CD4-positive, alpha-beta T cell treated with Interleukin-17A for 4 hours (primary cell): ENCODE measurements at regions not wholly inside any gene's neighbourhood (a gene's known extent, or its start where the extent isn't known, plus 50 kb on each side); places are given as distances from the start of the nearest gene placed in this dataset.
"Not testable (repeated sequence)": the region's sequence is repeated elsewhere in the genome, so short reads cannot be mapped to it uniquely, and the experiment has no call there.

Experiments used
- DNase-seq: peaks from one replicate; pipeline ENCODE4 v3.0.0-alpha.2; 2020; ENCODE audit warnings: mixed read lengths

- DNase-seq = no peak
These were observed 143.8 kb downstream of the FGF1 start for GRCh38 chr5:142542078-142542477.

- DNase-seq = no peak
These were observed 144.9 kb downstream of the FGF1 start for GRCh38 chr5:142540922-142541422.

DNA sequence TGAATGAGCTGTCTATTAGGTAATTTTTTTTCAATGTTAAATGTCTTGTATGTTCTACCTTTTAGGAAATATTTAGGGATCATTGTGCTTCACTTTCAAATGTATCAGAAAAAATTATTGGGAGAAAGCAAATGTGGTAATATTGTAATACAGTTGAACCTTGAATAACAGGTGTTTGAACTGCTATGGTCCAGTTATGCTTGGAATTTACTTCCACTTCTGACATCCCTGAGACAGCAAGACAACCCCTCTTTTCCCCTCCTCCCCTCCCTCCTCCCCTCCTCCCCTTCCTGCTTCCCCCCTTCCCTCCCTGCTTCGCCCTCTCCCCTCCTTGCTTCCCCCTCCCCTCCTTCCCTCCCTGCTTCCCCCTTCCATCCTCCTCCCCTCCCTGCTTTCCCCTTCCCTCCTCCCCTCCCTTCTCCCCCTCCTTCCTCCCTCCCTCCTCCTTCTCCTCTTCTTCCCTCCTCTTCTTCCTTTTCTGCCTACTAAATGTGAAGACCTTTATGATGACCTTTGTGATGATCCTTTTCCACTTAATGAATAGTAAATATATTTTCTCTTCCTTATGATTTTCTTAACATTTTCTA, 146.6 kb downstream of the FGF1 start:
- DNase-seq = no peak

GRCh38 chr5:142537938-142538337, 148.0 kb downstream of the FGF1 start:
- no peak for DNase-seq

DNA sequence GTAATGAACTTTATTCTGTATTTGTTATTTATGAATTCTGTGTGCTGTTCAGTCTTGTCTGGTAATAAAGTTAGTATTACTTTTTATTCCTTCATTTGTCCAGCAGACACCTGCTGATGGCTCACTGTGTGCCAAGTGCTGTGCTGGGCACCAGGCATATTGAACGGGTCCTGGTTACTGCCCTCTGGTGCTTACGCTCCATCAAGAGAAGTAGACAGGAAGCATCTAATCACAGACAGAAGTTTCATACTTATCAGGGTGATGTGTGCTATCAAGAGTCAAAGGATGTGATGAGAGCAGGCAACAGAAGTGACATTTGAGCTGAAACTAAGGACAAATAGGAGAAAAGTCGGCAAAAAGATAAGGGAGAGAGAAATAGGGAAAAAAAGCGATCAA, 153.1 kb downstream of the FGF1 start:
- DNase-seq = no peak

- no peak for DNase-seq
These were observed 153.7 kb downstream of the FGF1 start for GRCh38 chr5:142531977-142532780.

- DNase-seq = no peak
These were observed 155.0 kb downstream of the FGF1 start for GRCh38 chr5:142530904-142531303.

DNA sequence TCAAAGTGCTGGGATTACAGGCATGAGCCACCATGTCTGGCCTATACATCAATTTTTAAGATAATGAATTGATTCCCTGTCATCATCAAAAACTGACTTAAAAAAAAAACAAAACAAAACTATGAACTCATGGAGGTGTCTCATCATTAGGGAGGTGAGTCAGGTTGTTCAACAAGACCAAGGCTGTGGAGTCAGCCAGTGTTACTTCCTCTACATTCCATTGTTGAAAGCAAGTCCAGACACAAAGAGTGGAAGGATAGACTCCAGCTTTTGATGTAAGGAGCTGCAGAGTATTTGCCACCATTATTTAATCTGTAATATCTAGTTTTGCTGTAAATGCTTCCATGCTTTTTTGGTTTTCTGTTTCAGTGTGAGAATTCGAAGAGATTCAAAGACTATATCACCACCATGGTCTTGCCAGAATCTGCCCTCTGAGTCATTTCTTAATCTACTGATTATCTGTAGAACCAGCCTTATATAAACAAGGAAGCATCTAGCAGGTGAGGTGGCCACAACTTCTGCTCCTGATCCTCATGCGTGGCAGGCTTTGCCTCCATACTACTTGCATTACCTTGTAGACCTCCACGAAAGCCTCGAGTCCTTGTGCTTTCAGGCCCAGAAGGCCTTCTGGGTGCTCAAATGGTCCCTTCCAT, 156.1 kb downstream of the FGF1 start:
- no peak for DNase-seq

DNA sequence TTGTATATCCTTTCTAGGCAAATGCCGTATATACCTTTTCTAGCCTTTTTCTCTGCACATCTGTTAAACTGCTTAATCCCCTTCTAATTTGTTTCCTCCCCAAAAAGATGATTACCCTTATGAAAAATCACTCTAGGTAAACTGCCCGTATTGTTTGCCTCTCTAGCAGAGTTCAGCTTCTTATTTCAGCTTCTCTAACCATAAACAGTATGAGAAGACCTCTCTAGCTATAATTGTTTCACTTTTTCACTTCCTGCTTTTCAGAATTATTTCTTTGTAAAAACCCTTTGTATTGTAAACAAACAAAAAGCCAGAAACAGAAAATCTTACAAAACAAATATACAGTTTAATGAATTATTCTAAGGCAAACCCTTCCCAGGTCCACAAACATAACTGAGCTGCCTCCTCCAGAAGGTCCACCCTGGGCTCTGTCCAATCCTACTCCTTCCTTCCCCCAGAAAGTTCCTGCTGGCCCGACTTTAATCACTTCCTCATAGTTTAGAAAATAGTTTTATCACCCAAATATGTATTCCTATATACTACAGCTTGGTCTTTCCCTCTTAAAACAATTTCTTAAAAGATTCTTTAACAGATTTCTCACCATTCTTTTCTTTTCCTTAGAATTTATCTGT, 158.1 kb downstream of the FGF1 start:
- DNase-seq = no peak

GRCh38 chr5:142527234-142527633, 158.7 kb downstream of the FGF1 start:
- DNase-seq = no peak

GRCh38 chr5:142522983-142523382, 162.9 kb downstream of the FGF1 start:
- no peak for DNase-seq

GRCh38 chr5:142521706-142522105, 164.2 kb downstream of the FGF1 start:
- DNase-seq = no peak

GRCh38 chr5:142520885-142521284, 165.0 kb downstream of the FGF1 start:
- no peak for DNase-seq

DNA sequence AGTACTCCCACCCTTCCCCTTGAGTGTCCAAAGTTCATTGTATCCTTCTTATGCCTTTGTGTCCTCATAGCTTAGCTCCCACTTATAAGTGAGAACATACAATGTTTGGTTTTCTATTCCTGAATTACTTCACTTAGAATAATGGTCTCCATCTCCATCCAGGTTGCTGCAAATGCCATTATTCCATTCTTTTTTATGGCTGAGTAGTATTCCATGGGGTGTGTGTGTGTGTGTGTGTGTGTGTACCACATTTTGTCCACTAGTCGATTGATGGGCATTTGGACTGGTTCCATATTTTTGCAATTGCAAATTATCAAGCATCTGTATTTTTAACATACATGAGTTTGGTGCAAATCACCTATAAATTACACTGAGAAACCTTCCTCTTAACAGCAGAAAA, 166.0 kb downstream of the FGF1 start:
- DNase-seq = not testable (repeated sequence)

- DNase-seq = no peak
These were observed 168.1 kb downstream of the FGF1 start for GRCh38 chr5:142517840-142518239.

DNA sequence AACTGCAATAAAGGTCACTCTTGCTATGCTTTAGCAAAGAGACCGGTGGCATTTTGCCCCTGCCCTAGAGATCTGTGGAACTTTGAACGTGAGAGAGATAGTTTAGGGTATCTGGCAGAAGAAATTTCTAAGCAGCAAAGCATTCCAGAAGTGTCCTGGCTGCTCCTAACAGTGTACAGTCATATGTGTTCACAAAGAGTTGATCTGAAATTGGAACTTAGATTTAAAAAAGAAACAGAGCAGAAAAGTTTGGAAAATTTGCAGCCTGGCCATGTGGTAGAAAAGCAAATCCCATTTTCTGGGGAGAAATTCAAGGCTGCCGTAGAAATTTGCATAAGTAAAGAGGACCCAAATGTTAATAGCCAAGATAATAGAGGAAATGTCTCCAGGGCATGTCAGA, 169.2 kb downstream of the FGF1 start:
- no peak for DNase-seq

DNA sequence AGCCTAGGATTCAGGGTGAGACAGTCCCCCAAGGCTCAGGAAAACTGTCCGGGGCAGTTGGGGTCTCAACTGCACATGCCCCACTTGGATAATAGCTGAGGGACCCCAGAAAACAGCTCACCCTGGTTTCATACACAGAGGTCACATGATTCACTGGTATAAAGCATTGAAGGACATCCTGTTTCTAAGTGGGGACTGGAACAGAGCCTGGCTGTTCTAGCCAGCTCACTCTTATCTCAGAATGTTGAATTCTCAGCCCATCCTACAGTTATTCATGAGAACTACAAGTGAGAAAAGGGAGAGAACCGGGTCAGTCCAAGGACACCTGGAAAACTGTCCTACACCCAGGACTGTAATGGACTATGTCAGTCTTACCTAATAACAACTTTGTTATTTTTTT, 170.9 kb downstream of the FGF1 start:
- DNase-seq = no peak

GRCh38 chr5:142514196-142514595, 171.7 kb downstream of the FGF1 start:
- DNase-seq = no peak

GRCh38 chr5:142512043-142513042, 173.5 kb downstream of the FGF1 start:
- no peak for DNase-seq

DNA sequence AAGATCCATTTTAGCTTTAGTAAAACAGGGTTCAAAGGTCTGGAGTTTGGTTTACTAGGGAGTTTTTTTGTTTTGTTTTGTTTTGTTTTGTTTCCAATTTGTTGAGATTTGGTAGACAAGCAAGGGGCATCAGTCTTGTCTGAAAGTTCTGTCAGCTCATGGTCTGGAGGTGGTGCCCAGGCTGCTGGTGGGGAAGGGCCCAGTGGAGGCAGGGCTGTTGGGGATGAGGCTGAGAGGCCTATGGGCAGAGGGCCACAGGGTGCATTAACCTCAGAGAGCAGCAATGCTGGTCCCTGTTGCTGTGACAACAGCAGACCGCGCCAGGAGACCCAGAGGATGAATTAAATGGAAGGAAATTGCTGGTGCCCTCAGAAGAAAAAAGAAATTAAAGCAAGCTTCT, 174.5 kb downstream of the FGF1 start:
- DNase-seq = no peak

GRCh38 chr5:142509026-142509425, 176.9 kb downstream of the FGF1 start:
- no peak for DNase-seq

DNA sequence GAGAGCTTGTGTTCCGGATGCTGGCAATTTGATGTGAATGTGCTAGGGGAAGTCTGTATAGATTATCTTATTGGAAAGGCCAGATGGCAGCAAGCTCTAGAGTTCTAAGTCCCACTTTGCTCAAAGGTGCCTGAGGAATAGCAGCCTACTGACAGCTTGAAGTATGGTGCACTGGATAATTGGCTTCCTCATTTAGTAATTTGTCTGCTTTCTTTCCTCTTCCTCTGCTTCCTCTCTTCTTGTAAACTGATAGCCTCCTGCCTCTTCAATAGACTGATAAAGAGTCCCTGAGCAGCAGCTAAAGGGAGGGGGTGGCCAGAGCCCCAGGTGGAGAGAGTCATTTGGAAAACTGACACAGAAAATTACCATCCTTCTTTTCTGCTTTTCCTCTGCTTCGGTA, 177.3 kb downstream of the FGF1 start:
- DNase-seq = no peak
